IMR-90 (cell line): ENCODE measurements at regions not wholly inside any gene's neighbourhood (a gene's known extent, or its start where the extent isn't known, plus 50 kb on each side); places are given as distances from the start of the nearest gene placed in this dataset.

Experiments
- ATAC-seq: fragments of 200-7000 bp; cut with Tn5 transposase; 2 replicates; pipeline ENCODE4 v1.9.1; 2020; ENCODE audit warnings: low read depth, mild to moderate bottlenecking, moderate library complexity
- BruUV-seq: library from RNA; stranded (reverse); fragments of 400-500 nt; replicated peaks from 2 replicates; lab custom pipeline; 2021; lab: Mats Ljungman, UMichigan
- CTCF ChIA-PET: fragments of 300-600 bp; formaldehyde crosslinking; extraction: SDS; loops from one replicate; lab custom pipeline; 2021; ENCODE audit warnings: antibody characterized with exemption; lab: Yijun Ruan, JAX
- POLR2A ChIA-PET: fragments of 300-600 bp; sonication (Branson Sonifier 250); formaldehyde crosslinking; loops from one replicate; lab custom pipeline; 2022; ENCODE audit warnings: antibody characterized with exemption; ENCODE audit not compliant: unreplicated experiment; lab: Charles Lee
- DNase-seq: peaks from one replicate; pipeline ENCODE4 v3.0.0; 2013
- H2AFZ ChIP-seq: replicated peaks from 2 replicates; pipeline ENCODE3; 2013; ENCODE audit warnings: low read length, mild to moderate bottlenecking; ENCODE audit not compliant: poor library complexity
- H2AK5ac ChIP-seq: 2 replicates; pipeline ENCODE4 v1.6.1; 2013; ENCODE audit warnings: low read depth, low read length, inconsistent platforms
- H2AK9ac ChIP-seq: replicated peaks from 2 replicates; pipeline ENCODE3; 2013; ENCODE audit warnings: mild to moderate bottlenecking, low read depth, low read length, moderate library complexity; ENCODE audit not compliant: poor library complexity
- H2BK120ac ChIP-seq: 2 replicates; pipeline ENCODE4 v1.6.1; 2013; ENCODE audit warnings: low read depth, low read length, inconsistent platforms
- H2BK15ac ChIP-seq: 3 replicates; pipeline ENCODE4 v1.6.1; 2013; ENCODE audit warnings: low read depth, low read length, inconsistent platforms
- H2BK20ac ChIP-seq: 2 replicates; pipeline ENCODE4 v1.6.1; 2013; ENCODE audit warnings: low read depth, mild to moderate bottlenecking, inconsistent platforms, low read length, moderate library complexity
- H2BK5ac ChIP-seq: 2 replicates; pipeline ENCODE4 v1.6.1; 2013; ENCODE audit warnings: mild to moderate bottlenecking, low read depth, low read length, inconsistent platforms; ENCODE audit not compliant: poor library complexity, severe bottlenecking
- H3K14ac ChIP-seq: replicated peaks from 2 replicates; pipeline ENCODE4 v1.6.1; 2013; ENCODE audit warnings: low read depth, low read length, inconsistent platforms
- H3K18ac ChIP-seq: 2 replicates; pipeline ENCODE4 v1.6.1; 2013; ENCODE audit warnings: low read depth, low read length, control low read depth
- H3K23ac ChIP-seq: 2 replicates; pipeline ENCODE4 v1.6.1; 2013; ENCODE audit warnings: low read depth, low read length, inconsistent platforms
- H3K27ac ChIP-seq: 2 replicates; pipeline ENCODE4 v1.5.1; 2013; ENCODE audit warnings: mild to moderate bottlenecking, control low read depth, low read length; ENCODE audit not compliant: insufficient read depth
- H3K27me3 ChIP-seq: 2 replicates; pipeline ENCODE4 v1.6.1; 2013; ENCODE audit warnings: low read length; ENCODE audit not compliant: control insufficient read depth, insufficient read depth
- H3K36me3 ChIP-seq: 2 replicates; pipeline ENCODE4 v1.6.1; 2013; ENCODE audit warnings: low read length, mixed read lengths; ENCODE audit not compliant: control insufficient read depth, insufficient read depth
- H3K4ac ChIP-seq: 2 replicates; pipeline ENCODE4 v1.6.1; 2013; ENCODE audit warnings: low read depth, low read length, inconsistent platforms
- H3K4me1 ChIP-seq: 2 replicates; pipeline ENCODE4 v1.6.1; 2013; ENCODE audit warnings: low read length, mixed read lengths; ENCODE audit not compliant: control insufficient read depth, insufficient read depth
- H3K4me2 ChIP-seq: 2 replicates; pipeline ENCODE4 v1.6.1; 2013; ENCODE audit warnings: low read depth, mild to moderate bottlenecking, control low read depth, low read length, moderate library complexity
- H3K4me3 ChIP-seq: 2 replicates; pipeline ENCODE4 v1.5.1; 2013; ENCODE audit warnings: low read depth, mild to moderate bottlenecking, control low read depth, low read length, moderate library complexity; ENCODE audit not compliant: insufficient read depth
- H3K56ac ChIP-seq: 2 replicates; pipeline ENCODE4 v1.6.1; 2013; ENCODE audit warnings: low read length, inconsistent platforms; ENCODE audit not compliant: insufficient read depth; ENCODE audit errors: extremely low read depth
- H3K79me1 ChIP-seq, 2 experiments: 2 replicates each; pipeline ENCODE4 v1.6.1; 2013; ENCODE audit warnings: low read length in 2 of 2, inconsistent platforms in 1 of 2, low read depth in 1 of 2
- H3K9ac ChIP-seq: 2 replicates; pipeline ENCODE4 v1.6.1; 2013; ENCODE audit warnings: low read depth, low read length, control low read depth
- H3K9me1 ChIP-seq: 2 replicates; pipeline ENCODE4 v1.6.1; 2013; ENCODE audit warnings: low read length, inconsistent platforms; ENCODE audit not compliant: insufficient read depth
- H3K9me3 ChIP-seq: 2 replicates; pipeline ENCODE4 v1.6.1; 2013; ENCODE audit warnings: low read length; ENCODE audit not compliant: control insufficient read depth, insufficient read depth
- H4K20me1 ChIP-seq: 2 replicates; pipeline ENCODE4 v1.6.1; 2013; ENCODE audit warnings: low read length, inconsistent platforms; ENCODE audit not compliant: insufficient read depth
- H4K5ac ChIP-seq: 2 replicates; pipeline ENCODE4 v1.6.1; 2013; ENCODE audit warnings: mild to moderate bottlenecking, low read depth, low read length, control low read depth
- H4K8ac ChIP-seq, 2 experiments: 2 replicates each; pipeline ENCODE4 v1.6.1; 2013; ENCODE audit warnings: low read depth in 2 of 2, low read length in 2 of 2, control low read depth in 1 of 2, inconsistent platforms in 1 of 2
- H4K91ac ChIP-seq: 2 replicates; pipeline ENCODE4 v1.6.1; 2013; ENCODE audit warnings: low read depth, low read length, inconsistent platforms; ENCODE audit not compliant: insufficient read depth
- BHLHE40 ChIP-seq: fragments of 150-350 bp; IDR thresholded peaks from 2 replicates; pipeline ENCODE4 v1.6.1; 2016; ENCODE audit warnings: mild to moderate bottlenecking, low read depth, low read length
- CTCF ChIP-seq: conservative IDR thresholded peaks from 2 replicates; pipeline ENCODE4 v1.5.1; 2012; ENCODE audit warnings: mild to moderate bottlenecking, low read depth, low read length, improper control_type of control experiment
- FOS ChIP-seq: fragments of 150-350 bp; IDR thresholded peaks from 2 replicates; pipeline ENCODE4 v1.6.1; 2016; ENCODE audit warnings: low read depth, low read length
- MAZ ChIP-seq: IDR thresholded peaks from 2 replicates; pipeline ENCODE4 v1.6.1; 2012; ENCODE audit warnings: low read depth, mild to moderate bottlenecking, low read length, improper control_type of control experiment, moderate library complexity, borderline replicate concordance
- MXI1 ChIP-seq: IDR thresholded peaks from 2 replicates; pipeline ENCODE4 v1.6.1; 2012; ENCODE audit warnings: low read depth, mild to moderate bottlenecking, low read length, moderate library complexity, borderline replicate concordance
- NFE2L2 ChIP-seq: fragments of 150-350 bp; IDR thresholded peaks from 2 replicates; pipeline ENCODE4 v1.6.1; 2016; ENCODE audit warnings: low read depth, mild to moderate bottlenecking, low read length
- POLR2A ChIP-seq: IDR thresholded peaks from 2 replicates; pipeline ENCODE4 v1.6.1; 2012; ENCODE audit warnings: mild to moderate bottlenecking, low read depth, low read length
- RAD21 ChIP-seq: IDR thresholded peaks from 2 replicates; pipeline ENCODE4 v1.6.1; 2012; ENCODE audit warnings: low read length, improper control_type of control experiment
- RFX5 ChIP-seq: IDR thresholded peaks from 2 replicates; pipeline ENCODE4 v1.8.0; 2012; ENCODE audit warnings: low read depth, mild to moderate bottlenecking, low read length, moderate library complexity
- SMC3 ChIP-seq: fragments of 150-350 bp; IDR thresholded peaks from 2 replicates; pipeline ENCODE4 v1.6.1; 2016; ENCODE audit warnings: low read depth, mild to moderate bottlenecking, antibody characterized with exemption, low read length, moderate library complexity
- WGBS, 2 experiments: methylation state at CpG; one replicate each; pipeline versions ENCODE4 v1.1.5 to v1.1.7; 2013; ENCODE audit warnings: missing lambda C conversion rate in 2 of 2; ENCODE audit not compliant: insufficient read length in 1 of 2; ENCODE audit errors: extremely low coverage in 2 of 2; 5-methylcytosine and 5-hydroxymethylcytosine counted together
- dilution Hi-C: fragments of 300-500 bp; cut with HindIII; formaldehyde crosslinking; loops from one replicate; pipeline ENCODE4 v1.14.3; 2018; ENCODE audit warnings: low sequenced_read_pairs; ENCODE audit not compliant: unreplicated experiment
- in situ Hi-C: fragments of 300-500 bp; cut with MboI; formaldehyde crosslinking; loops from 3 replicates; pipeline ENCODE4 v1.14.3; 2019; ENCODE audit warnings: low sequenced_read_pairs, inconsistent platforms, mixed read lengths
- intact Hi-C: fragments of 100-400 bp; cut with micrococcal nuclease; formaldehyde crosslinking; loops from 2 replicates; pipeline ENCODE4 v1.10.0; 2022

DNA sequence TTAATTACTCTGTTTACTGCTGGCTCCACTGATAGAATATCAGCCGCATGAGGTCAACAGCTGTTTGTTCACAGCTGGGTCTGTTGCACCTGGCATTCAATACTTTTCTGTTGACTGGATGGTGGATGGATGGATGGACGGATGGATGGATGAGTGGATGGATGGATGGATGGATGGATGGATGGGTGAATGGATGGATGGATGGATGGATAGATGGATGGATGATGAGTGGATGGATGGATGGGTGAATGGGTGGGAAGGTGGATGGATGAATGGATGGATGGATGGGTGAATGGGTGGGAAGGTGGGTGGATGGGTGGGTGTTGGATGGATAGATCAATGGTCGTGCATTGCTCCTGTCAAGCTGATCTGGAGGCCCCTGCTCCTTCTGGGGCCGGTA is 422.2 kb upstream of the SULF2 start:
- TF ChIP-seq MXI1, result no peak
- no peak for TF ChIP-seq RAD21
- TF ChIP-seq BHLHE40, result no peak
- TF ChIP-seq FOS, result no peak
- TF ChIP-seq NFE2L2, result no peak
- no peak for TF ChIP-seq SMC3
- no peak for TF ChIP-seq RFX5
- TF ChIP-seq MAZ, result no peak
- TF ChIP-seq CTCF, result no peak
- TF ChIP-seq POLR2A, result no peak
- H3K79me1 ChIP-seq, result no peaks in the 10 kb centered on the region
- DNase-seq, result no peak
- H3K14ac ChIP-seq, result no peak overlapping the region
- H3K4me1 ChIP-seq, result no peaks in the 10 kb centered on the region
- H3K27me3 ChIP-seq, result peaks cover 3% of the 10 kb centered on the region; the same call in 1 of the 2 replicates
- no TSS peak for BruUV-seq
- no peak for ATAC-seq
- no peak overlapping the region for H2BK5ac ChIP-seq
- no peaks in the 10 kb centered on the region for H3K9me3 ChIP-seq
- 64% methylated on average over 2 of the region's 4 CpGs; no CpG with 5 or more reads in 1 of the 2 experiments for WGBS, 2 experiments
- ChIA-PET POLR2A (no interaction called here), CTCF (no interaction called here)
- no peak overlapping the region for H3K18ac ChIP-seq
- no peak overlapping the region for H2AK5ac ChIP-seq
- H4K8ac ChIP-seq, result no peak overlapping the region
- no peak overlapping the region for H2BK15ac ChIP-seq
- no peak overlapping the region for H2AK9ac ChIP-seq
- H3K4me3 ChIP-seq, result no peak overlapping the region
- no peak overlapping the region for H3K9ac ChIP-seq
- H2BK20ac ChIP-seq, result no peak overlapping the region
- no peak overlapping the region for H2AFZ ChIP-seq
- H3K27ac ChIP-seq, result no peak overlapping the region
- no peak overlapping the region for H3K4me2 ChIP-seq
- no peak overlapping the region for H3K56ac ChIP-seq
- H4K20me1 ChIP-seq, result no peaks in the 10 kb centered on the region
- H3K9me1 ChIP-seq, result no peaks in the 10 kb centered on the region
- H4K5ac ChIP-seq, result no peak overlapping the region
- in situ Hi-C loops, result no loop called here
- H3K36me3 ChIP-seq, result no peaks in the 10 kb centered on the region
- H2BK120ac ChIP-seq, result no peak overlapping the region
- no peak overlapping the region for H3K23ac ChIP-seq
- H3K4ac ChIP-seq, result no peak overlapping the region
- dilution Hi-C loops, result no loop called here
- intact Hi-C loops, result no loop called here
- no peak overlapping the region for H4K91ac ChIP-seq
